WI38 (cell line): ENCODE measurements at regions not wholly inside any gene's neighbourhood (a gene's known extent, or its start where the extent isn't known, plus 50 kb on each side); places are given as distances from the start of the nearest gene placed in this dataset.

Experiments used
- H3K4me3 ChIP-seq: 2 replicates; pipeline ENCODE4 v1.5.1; 2011; ENCODE audit warnings: low read depth, mild to moderate bottlenecking, control low read depth, low read length
- TF ChIP-seq, protein P1 (sequence below): IDR thresholded peaks from 2 replicates; pipeline ENCODE4 v1.5.1; 2012; ENCODE audit warnings: low read depth, mild to moderate bottlenecking, control low read depth, low read length

DNA sequence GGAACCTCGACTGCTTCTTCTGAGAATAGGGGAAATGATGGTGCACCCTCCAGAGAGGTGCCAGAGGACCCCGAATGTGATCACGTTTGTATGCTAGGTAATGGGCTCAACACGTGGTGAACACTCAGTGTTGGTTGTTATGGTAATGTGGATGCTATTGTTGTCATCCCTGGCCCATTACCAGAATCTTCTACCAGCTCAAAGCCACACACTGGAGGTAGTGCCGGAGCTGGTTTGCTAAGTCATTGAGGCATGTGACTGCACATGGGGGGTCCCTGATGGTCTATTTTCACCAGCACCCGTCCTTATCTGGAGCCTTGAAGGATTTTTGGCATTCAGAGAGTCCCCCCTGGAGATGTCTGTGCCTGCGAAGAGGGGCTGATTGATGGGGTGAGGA is 119.1 kb upstream of the CD82 start:
- TF ChIP-seq, protein P1, sequence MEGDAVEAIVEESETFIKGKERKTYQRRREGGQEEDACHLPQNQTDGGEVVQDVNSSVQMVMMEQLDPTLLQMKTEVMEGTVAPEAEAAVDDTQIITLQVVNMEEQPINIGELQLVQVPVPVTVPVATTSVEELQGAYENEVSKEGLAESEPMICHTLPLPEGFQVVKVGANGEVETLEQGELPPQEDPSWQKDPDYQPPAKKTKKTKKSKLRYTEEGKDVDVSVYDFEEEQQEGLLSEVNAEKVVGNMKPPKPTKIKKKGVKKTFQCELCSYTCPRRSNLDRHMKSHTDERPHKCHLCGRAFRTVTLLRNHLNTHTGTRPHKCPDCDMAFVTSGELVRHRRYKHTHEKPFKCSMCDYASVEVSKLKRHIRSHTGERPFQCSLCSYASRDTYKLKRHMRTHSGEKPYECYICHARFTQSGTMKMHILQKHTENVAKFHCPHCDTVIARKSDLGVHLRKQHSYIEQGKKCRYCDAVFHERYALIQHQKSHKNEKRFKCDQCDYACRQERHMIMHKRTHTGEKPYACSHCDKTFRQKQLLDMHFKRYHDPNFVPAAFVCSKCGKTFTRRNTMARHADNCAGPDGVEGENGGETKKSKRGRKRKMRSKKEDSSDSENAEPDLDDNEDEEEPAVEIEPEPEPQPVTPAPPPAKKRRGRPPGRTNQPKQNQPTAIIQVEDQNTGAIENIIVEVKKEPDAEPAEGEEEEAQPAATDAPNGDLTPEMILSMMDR, result no peak
- no peak overlapping the region for H3K4me3 ChIP-seq

DNA sequence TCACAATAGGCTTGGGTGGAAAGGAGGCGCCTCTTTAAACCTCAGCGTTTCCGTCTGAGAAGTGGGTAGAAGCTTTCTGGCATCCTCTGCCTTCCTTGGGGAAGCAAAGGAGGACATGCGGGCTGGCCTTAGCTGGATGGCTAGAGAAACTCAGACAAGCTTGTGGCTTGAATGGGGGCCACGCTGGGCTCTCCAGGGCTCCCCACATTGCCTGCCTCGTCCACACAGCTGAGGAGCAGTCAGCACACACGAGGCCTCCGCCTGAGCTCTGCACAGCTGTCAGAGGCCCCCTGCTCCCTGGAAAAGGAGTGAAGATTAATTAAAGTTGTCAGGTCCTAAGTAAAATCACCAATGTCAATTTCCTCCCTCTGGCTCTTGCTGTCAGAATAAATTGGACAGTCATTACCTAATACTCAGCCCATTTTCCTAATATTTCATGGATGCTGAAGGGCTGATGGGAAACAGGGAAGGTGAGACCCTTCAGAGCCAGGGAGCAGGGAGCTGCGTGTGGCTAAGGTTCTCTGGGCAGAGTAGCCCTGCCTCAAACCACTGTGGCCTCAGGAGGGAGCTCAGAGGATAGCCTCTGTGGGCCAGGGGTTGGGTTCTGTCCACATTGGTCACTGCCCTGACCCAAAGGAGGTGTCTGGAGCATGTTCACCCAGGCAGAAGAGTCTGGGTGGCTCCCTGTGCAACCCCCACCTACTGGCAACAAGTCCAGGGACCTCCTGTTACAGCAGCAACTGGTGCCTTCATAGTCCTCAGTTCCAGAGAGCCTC is 118.3 kb upstream of the CD82 start:
- H3K4me3 ChIP-seq, result no peak overlapping the region
- TF ChIP-seq, protein P1, result no peak

DNA sequence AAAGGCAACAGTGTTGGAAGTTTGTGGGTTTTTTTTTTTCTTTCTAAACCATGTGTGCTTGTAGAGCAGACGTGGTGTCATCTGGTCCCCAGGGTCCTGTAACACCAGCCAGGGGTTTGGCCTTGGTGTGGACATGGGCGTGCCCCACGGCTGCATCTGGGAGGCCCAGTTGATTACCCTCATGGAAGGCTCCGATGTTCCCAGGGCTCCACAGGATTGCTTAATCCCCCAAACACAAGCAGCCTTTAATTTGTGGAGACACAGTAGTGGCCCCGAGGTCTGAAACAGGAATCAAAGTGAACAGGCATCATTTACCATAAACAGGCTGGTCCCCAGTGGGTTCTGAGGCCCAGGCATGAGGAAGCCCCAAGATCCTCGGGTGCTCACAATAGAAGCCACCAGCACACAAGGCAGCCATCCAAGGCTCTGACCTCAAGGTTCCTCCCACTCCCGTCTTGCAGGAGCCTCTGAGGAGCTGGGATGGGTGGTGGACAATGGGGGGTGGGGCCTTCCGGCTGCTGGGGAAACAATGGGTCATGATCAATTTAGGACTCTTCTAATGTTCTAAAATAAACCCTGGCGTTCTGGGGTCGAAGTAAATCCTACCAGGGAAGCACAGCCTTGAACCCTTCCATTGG is 115.0 kb upstream of the CD82 start:
- TF ChIP-seq, protein P1, result no peak
- no peak overlapping the region for H3K4me3 ChIP-seq

DNA sequence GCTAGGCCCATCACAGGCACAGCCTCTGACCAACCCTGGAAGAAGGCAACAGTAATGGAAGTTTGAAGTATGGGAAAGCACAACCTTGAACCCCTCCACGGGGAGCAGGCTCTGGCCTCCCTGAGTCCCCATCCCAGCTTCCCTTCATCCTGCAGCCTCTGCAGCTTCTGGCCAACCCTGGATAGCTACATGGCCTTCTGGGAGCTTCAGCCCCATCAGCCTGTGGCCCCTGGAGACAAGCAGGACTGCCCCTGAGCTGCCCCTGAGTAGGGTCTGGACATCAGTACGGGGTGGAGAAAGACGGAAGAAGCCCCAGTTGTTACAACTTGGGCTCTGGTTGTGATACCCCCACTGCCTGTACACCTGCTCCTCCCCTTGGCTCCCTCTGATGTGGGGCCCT is 113.8 kb upstream of the CD82 start:
- TF ChIP-seq, protein P1, result no peak
- no peak overlapping the region for H3K4me3 ChIP-seq

DNA sequence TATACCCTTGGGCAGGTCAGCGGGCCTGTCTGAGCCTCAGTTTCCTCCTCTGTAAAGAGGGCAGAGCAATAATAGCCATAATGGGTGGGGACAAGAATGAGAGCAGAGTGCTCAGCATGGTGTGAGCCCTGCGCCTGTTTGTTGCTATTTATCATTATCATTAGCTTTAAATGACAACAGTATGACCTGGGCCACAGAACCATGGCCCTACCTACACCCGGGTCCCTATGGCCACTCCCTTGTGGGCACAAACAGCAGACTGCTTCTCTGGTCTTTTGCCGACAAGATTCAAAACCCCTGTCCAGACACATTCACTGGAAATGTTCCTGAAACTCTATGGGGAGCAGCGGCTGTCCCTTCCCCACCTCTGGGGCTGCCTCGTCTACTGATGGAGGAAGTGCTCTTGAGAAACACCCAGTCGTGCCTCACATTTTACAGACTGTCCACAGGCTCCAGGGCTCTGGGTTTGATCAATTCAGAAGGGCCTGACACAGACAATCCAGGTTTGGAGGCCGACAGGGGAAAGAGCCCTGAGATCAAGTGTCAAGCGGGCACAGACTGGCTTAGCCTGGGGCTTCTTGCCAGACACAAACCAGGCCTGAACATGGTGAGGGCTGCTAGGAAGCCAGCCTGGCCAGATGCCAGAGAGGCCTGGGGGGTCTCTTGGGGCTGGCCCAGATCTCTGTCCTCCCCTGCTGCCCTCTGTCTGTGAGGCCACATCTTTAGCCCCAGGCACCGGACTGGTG is 112.5 kb upstream of the CD82 start:
- TF ChIP-seq, protein P1, result no peak
- H3K4me3 ChIP-seq, result no peak overlapping the region

DNA sequence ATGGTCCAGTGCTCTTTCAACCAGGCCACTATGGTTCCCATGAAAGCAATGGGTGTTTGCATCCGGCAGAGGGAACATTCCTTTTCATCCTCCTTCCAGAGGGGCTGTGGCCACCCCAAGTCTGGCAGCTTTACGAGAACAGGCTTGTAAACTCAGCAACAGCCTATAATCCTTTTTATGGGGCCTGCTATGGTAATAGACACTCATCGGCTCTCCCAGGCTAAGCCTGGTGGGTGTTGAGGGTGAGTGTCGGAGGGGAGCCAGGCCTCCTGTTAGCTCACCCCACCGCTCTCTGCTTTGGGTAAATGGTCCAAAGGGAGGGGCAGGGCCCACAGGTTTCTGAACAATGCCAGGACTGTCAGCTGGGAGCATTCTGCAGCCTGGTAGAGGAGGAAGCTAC is 111.6 kb upstream of the CD82 start:
- no peak overlapping the region for H3K4me3 ChIP-seq
- TF ChIP-seq, protein P1, result no peak

DNA sequence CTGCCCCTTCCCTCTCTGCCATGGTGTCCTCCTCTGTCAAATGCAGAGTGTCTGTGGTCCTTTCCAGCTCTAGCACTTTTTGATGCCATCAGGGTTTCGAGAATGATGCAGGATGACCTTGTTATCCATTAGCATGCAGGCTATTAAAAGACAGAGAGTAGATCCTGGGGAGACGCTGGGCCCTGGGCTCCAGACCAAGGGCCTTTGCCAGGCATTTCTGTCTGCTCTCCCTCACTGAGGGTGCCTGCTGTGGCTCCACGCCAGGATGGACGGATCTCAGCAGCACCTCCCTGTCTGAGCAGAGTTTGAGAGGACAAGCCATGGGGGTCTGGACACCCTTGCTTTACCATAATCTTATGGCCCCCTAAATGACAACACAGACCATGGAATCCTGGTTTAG is 110.8 kb upstream of the CD82 start:
- TF ChIP-seq, protein P1, result no peak
- no peak overlapping the region for H3K4me3 ChIP-seq
